Neural crest cell (in vitro differentiated cells): ENCODE measurements at regions not wholly inside any gene's neighbourhood (a gene's known extent, or its start where the extent isn't known, plus 50 kb on each side); places are given as distances from the start of the nearest gene placed in this dataset.

Experiments used
- DNase-seq: peaks from one replicate; pipeline ENCODE4 v3.0.0; 2021; ENCODE audit warnings: low read depth, mixed read lengths, low spot score
- H3K27ac Mint-ChIP-seq: one replicate; pipeline ENCODE4 v1.8.0; 2021; ENCODE audit warnings: mild to moderate bottlenecking, mixed read lengths; ENCODE audit not compliant: unreplicated experiment
- H3K27me3 Mint-ChIP-seq: 2 replicates; pipeline ENCODE4 v1.8.0; 2021; ENCODE audit warnings: low read depth, mild to moderate bottlenecking, mixed read lengths
- H3K36me3 Mint-ChIP-seq: 2 replicates; pipeline ENCODE4 v1.8.0; 2021; ENCODE audit warnings: low read depth, mild to moderate bottlenecking, mixed read lengths
- H3K4me1 Mint-ChIP-seq: 2 replicates; pipeline ENCODE4 v1.8.0; 2021; ENCODE audit warnings: mixed read lengths
- H3K4me3 Mint-ChIP-seq: one replicate; pipeline ENCODE4 v1.8.0; 2021; ENCODE audit warnings: mild to moderate bottlenecking, mixed read lengths
- H3K9me3 Mint-ChIP-seq: 2 replicates; pipeline ENCODE4 v1.8.0; 2021; ENCODE audit warnings: mixed read lengths
- CTCF ChIP-seq: fragments of 200-600 bp; sonication (generic); conservative IDR thresholded peaks from 2 replicates; pipeline ENCODE4 v1.5.0; 2021; ENCODE audit warnings: antibody characterized with exemption, mild to moderate bottlenecking

DNA sequence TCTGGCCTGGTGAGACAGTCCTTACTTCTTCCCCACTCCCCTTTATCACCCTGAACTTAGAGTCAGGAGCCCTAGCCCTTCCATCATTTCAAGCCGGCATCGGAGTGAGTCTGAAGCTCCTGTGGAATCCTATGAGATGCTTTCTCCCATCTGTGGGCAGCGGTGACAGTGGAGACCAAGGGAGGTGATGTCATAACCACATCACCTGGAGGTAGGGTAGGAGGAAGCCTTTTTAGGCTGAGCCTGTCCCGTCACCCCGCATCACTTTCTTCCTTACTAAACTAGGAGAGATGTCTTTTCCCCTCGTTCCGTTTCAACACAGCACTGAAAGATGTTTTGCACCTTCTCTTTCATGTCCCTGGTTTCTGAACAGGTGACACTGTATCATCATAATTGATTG, 124.1 kb upstream of the WWC1 start:
- no peak overlapping the region for H3K4me3 Mint-ChIP-seq
- peaks cover 22% of the 10 kb centered on the region for H3K4me1 Mint-ChIP-seq
- no peak for DNase-seq
- no peaks in the 10 kb centered on the region for H3K36me3 Mint-ChIP-seq
- H3K9me3 Mint-ChIP-seq = no peaks in the 10 kb centered on the region
- H3K27ac Mint-ChIP-seq = no peak overlapping the region
- no peak for TF ChIP-seq CTCF
- peaks cover 45% of the 10 kb centered on the region for H3K27me3 Mint-ChIP-seq

GRCh38 chr5:168168978-168169698, 122.3 kb upstream of the WWC1 start:
- Mint-ChIP-seq H3K36me3 (no peaks in the 10 kb centered on the region), H3K4me3 (no peak overlapping the region), H3K9me3 (no peaks in the 10 kb centered on the region), H3K27ac (no peak overlapping the region), H3K27me3 (peaks cover 56% of the 10 kb centered on the region), H3K4me1 (peaks cover 11% of the 10 kb centered on the region)
- DNase-seq = no peak
- no peak for TF ChIP-seq CTCF

DNA sequence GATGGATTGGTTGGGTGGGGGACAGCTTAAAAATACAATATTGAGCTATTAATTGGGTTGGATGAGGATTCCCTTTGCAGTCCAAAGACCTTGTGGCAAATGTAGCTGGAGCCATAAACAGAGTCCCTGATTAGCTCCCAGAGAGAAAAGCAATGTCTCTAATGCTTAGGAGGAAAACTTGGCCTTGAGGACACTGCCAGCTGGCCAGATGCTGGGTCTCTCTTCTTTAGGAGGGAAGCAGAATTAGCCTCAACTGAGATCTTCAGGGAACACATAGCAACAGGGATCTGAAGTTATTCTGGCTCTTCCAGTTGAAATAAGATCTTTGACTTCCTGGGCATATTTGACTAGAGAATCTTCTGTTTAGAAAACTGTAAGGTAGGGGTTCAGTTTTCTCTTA, 121.7 kb upstream of the WWC1 start:
- peaks cover 57% of the 10 kb centered on the region for H3K27me3 Mint-ChIP-seq
- DNase-seq = no peak
- no peaks in the 10 kb centered on the region for H3K9me3 Mint-ChIP-seq
- TF ChIP-seq CTCF = no peak
- no peaks in the 10 kb centered on the region for H3K36me3 Mint-ChIP-seq
- peaks cover 11% of the 10 kb centered on the region for H3K4me1 Mint-ChIP-seq
- H3K27ac Mint-ChIP-seq = no peak overlapping the region
- no peak overlapping the region for H3K4me3 Mint-ChIP-seq

- Mint-ChIP-seq H3K9me3 (no peaks in the 10 kb centered on the region), H3K4me1 (peaks cover 22% of the 10 kb centered on the region), H3K27ac (no peak overlapping the region), H3K27me3 (peaks cover 49% of the 10 kb centered on the region), H3K36me3 (no peaks in the 10 kb centered on the region), H3K4me3 (no peak overlapping the region)
- no peak for DNase-seq
- TF ChIP-seq CTCF = no peak
Observed at GRCh38 chr5:168171901-168172759, 119.3 kb upstream of the WWC1 start.

- no peak for TF ChIP-seq CTCF
- H3K27me3 Mint-ChIP-seq = peaks cover 46% of the 10 kb centered on the region
- H3K27ac Mint-ChIP-seq = no peak overlapping the region
- H3K4me1 Mint-ChIP-seq = peaks cover 24% of the 10 kb centered on the region
- no peak overlapping the region for H3K4me3 Mint-ChIP-seq
- DNase-seq = no peak
- H3K9me3 Mint-ChIP-seq = no peaks in the 10 kb centered on the region
- no peaks in the 10 kb centered on the region for H3K36me3 Mint-ChIP-seq
Observed at GRCh38 chr5:168172760-168173223, 118.7 kb upstream of the WWC1 start.
